ENCODE measurements at regions not wholly inside any gene's neighbourhood (a gene's known extent, or its start where the extent isn't known, plus 50 kb on each side); places are given as distances from the start of the nearest gene placed in this dataset.
"Not testable (repeated sequence)": the region's sequence is repeated elsewhere in the genome, so short reads cannot be mapped to it uniquely, and the experiment has no call there.

DNA sequence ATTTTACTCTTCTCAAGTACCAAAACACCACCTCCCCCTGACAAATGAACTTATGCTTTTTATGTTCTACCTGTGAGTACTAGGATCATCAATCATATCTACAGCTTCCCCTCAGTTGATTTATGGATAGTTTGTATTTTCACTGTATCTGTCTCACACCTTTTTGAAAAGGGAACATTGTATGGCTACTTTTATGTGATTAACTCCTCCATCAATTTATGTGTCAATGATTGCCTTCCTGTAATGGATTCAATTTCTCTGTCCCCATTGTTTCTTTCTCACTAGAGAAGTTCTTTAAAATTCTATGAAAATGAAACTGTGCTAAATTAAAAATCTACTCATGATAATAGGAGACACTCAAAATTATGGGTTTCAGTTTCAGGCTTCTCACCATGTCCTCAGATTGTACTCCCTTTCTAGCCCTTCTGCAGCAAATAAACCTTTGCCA is 935.0 kb downstream of the TRIB2 start:
- DNase-seq = no peak

DNA sequence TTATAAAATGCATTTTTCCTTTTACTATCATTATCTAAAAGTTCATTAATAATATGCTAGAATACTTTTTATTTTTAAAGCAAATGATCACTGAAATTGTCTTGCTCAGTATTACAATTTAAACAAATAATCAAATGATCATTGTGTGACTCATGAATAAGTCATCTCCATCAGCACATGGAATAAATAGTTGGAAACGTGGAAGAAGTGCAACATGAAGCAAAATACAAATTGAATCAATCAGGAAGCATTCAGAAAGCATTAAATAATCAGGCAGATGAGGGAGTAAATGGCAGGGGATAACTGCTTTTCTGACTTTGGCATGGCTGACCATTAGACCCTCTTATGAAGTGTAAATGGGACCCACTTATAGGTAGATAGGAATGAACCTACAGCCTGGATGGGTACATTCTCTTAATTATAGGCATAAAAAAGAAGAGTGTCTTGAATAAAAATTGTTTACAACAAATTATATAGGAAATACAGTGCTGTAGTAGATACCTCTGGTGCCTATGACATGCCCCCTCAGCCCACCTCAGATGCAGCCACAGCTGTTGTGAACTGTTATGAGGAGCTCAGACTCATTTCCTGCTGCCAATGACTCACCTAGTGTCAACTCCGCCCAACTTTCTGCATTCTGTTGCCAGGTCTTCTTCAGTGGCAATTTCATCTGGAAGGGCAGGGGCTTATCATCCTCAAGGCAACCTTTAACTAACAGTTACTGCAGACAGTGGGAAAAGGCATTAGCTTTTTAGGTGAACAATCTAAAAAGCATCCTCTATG is 936.0 kb downstream of the TRIB2 start:
- DNase-seq = no peak

DNA sequence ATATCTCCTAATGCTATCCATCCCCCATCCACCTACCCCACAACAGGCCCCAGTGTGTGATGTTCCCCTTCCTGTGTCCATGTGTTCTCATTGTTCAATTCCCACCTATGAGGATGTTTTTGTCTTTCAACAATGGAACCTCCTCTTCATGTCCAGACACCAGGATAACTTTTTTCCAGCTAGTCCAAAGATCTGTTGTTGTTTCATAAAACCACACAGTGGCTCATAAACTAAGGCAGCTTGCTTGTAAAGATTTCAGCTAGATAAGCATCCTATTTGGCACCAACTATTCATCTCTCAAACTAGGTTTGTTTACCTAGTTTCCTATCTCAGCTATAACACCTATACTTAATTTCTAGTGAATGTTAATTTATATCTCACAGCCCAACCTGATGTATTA is 937.7 kb downstream of the TRIB2 start:
- DNase-seq = no peak

DNA sequence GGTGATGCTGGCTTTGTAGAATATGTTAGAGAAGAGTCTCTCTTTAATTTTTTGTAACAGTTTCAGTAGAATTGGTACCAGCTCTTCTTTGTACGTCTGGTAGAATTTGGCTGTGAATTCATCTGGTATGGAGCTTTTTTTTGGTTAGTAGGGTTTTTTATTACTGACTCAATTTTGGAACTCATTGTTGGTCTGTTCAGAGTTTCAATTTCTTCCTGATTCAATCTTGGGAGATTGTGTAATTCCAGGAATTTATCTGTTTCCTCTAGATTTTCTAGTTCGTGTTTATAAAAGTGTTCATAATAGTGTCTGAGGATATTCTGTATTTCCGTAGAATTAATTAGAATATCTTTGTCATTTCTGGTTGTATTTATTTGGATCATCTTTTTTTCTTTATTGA is 943.5 kb downstream of the TRIB2 start:
- no peak for DNase-seq

DNA sequence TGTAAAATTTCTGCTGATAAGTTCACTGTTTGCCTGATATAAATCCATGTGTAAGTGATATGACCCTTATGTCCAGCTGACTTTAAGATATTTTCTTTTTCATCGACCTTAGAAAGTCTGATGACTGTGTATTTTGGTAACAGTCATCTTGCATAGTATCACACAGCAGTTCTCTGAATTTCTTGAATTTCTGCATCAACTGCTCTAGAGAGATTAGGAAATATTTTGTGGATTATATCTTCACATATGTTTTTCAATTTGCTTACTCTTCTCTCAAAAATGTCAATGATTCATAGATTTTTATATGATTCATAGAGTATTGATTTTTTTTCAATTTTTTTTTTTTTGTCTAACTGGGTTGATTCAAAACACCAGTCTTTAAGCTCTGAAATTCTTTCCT is 945.3 kb downstream of the TRIB2 start:
- DNase-seq = no peak

DNA sequence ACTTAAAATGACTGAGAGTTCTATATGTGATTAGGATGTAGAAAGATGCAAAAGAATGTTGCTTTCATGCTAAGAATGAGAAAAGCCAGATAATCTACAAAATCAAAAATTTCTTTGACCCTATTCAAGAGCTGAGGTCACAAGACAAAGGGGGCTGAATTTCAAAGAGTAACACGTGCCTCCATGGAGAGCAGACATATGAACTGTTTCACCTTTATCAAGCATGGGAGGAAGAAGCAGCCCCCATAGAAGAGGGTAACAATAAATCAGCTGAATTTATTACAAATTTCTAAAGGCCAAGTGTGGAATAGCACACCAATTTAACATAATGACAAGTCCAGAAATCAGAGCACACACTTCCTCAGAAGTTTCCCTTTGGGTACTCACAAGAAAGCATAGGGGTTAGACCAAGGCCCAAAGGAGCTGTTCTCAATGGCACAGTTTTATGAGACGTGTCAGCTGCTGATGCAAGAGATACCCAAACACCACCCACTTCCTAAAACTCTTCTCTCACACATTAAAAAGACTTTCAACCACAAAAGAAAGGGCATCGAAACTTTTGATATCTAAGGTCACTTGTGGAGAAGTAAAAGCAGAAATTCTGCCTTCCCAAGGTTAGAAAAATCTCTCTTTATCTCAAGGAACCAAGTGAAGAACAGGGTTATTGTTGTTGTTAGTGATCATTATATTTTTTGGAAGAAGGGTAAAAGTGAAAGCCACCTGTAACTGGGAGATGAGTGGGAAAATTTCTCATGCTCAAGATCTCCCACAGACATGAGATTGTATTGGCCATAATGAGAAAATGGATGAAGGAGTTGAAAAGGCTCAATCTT is 950.1 kb downstream of the TRIB2 start:
- DNase-seq = no peak

DNA sequence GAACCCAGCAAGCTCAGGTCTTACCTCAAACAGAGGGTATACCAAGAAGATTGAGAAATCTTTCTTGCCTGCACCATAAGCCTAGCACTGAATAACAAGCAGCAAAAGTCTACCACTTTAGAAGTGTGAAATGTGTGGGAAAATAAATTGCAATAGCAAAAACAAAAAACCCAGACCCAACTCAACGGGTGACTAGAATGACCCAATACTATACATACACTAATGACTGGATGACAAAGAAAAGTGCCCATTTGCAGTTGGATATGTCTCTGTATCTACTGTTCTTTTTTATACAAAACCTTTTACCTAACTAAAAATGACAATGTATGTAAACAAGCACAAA is 950.6 kb downstream of the TRIB2 start:
- DNase-seq = no peak

DNA sequence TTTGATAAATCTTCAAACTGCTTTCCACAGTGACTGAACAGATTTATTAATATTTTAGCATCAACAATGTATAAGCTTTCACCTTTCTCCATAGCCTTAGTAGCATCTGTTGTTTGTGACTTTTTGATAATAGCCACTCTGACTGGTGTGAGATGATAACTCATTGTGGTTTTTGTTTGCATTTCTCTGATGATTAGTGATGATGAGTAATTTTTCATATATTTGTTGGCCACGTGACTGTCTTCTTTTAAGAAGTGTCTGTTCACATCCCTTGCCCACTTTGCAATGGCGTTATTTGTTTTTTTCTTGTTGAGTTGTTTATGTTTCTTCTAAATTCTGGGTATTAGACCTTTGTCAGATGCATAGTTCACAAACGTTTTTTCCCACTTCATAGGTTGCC is 952.9 kb downstream of the TRIB2 start:
- no peak for DNase-seq

DNA sequence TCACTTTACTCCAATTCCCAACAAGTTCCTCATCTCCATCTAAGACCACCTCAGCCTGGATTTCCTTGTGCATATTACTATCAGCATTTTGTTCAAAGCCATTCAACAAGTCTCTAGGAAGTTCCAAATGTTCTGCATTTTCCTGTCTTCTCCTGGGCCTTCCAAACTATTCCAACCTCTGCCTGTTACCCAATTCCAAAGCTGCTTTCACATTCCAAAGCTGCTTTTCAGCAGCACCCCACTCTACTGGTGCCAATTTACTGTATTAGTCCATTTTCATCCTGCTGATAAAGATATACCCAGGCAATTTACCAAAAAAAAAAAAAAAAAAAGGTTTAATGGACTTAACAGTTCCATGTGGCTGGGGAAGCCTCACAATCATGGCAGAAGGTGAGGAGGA is 957.1 kb downstream of the TRIB2 start:
- DNase-seq = not testable (repeated sequence)

DNA sequence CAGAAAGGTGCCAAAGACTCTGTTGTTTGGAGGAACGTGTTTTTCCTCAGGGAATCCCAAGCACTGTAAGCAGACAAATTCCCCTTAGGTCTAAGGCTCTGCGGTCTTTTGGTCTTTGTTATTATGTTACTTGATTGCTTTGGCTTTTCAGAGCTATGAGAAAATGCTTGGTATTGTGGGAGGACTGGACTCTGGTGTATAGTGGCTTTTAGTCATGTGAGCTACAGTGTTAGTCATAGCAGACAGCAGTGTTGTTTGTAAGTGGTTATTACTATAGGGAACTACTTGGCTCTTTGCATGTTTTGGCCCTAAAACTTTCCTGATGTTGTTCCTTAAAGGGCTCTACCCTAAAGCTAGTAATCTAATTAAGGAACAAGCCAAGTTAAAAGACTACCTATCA is 956.2 kb upstream of the LRATD1 start:
- no peak for DNase-seq

DNA sequence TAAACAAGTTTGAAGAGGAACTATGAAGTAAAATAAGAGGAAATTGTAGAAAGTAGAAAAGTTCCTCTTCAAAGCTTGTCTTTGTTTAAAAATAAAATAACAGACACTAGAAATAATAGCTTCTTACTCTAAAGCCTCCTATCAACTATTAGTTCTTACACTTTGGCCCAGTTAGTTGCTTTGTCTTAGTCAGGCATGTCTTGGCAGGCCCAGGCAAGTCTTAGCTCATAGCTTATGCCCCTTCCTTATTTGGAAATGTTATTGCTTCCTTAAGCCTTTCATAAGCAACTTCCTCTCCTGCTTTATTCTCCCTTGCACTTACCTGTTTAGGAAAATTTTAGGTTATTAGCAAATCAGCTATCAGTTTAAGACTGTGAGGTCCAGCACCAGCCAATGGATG is 950.6 kb upstream of the LRATD1 start:
- no peak for DNase-seq

DNA sequence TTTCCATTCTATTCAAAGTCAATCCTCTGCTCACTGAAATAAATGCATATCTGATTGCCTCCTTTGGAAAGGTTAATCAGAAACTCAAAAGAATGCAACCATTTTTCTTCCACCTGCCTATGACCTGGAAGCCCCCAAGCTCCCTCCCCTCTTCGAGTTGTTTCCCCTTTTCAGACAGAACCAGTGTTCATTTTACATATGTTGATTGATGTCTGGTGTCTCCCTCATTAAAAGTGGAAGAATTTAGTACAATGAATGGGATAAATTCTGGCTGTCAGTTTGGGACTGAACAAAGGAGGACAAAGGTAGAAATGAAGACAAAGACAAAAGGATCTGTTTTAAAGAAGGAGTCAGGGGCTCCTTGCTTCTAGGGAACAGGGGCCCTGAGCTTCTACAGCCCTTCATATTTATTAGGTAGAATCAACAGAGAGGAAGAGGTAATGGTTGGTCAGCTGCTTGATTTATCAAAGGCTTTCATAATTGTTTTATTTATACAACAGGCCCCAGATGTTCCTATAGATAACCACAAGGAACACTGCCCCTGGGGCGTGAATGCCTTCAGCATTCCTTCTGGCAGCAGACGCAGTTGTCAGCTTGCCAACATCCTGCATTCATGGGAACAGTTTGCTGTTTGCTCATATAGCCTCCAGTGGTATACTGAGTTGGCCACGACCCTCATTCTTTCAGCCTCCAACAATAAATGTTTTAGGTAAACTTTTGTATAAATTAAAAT is 949.8 kb upstream of the LRATD1 start:
- no peak for DNase-seq

DNA sequence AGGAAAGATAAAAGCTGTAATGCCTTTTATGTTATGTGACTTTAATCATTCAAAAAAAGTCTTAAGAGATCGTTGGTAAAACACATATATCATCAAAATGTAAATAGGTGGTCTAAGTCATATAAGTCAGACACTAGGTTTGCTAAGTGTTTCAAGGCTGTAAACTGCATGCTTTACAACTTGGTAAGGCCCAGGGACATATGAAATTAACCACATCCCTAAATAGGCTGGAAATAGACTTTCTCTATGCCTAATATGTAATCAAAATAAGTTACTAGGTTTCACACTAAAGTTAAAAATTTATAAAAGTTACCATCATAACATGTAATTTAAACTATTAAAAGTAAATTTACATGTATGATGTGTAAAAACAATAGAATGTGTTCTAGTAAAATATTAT is 946.3 kb upstream of the LRATD1 start:
- DNase-seq = no peak

DNA sequence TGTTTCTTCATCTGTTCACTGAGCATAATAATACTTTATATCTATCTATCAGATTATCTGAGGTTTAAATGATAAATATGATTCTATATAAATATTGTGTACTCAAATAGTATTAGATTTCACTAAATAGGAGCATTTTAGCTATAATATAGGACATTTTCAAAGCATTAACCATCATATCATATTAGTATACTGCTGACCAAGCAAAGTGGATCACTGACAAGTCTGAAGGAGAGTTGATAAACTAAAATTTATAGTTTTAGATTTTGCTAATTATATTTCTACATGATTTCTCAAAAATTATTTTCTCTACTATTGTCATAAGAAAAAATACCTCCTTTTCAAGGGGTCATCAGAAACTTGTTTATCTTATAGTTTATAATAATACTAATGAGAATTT is 937.8 kb upstream of the LRATD1 start:
- DNase-seq = no peak

DNA sequence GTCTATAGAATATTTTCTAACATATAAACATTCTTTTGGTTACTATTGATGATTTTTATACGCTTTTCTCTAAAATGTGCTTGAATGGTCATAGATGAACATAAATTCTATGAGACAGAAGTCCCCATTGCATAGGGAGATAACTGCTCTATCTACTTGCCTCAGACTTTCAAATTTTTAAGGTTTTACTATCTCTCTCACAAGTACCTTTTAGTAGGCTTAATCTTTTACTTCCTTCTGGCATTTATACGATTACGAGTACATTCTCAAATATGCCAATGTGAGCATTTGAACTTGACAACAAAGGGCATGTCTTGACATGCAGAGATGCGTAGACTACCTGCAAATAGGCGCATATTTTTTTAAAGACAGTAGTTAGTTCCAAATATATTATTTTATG is 935.9 kb upstream of the LRATD1 start:
- DNase-seq = no peak

DNA sequence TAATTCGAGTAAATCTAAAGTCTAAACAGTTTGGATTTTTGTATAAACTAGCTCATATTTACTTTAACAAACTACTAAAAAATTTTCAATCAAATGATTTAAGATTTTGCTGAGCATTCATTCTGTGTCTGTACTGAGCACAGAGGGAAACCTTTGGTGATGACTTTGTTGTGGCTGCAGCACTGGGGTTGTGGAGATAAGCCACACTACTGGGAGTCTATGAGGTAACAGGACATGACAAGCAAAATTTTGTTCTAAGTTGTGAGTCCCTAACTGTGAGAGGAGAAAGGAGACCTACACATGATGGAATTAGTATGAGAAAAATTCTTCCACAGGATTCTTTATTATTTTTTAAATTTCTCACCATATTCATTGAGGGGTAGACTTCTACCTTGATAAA is 933.7 kb upstream of the LRATD1 start:
- DNase-seq = no peak

DNA sequence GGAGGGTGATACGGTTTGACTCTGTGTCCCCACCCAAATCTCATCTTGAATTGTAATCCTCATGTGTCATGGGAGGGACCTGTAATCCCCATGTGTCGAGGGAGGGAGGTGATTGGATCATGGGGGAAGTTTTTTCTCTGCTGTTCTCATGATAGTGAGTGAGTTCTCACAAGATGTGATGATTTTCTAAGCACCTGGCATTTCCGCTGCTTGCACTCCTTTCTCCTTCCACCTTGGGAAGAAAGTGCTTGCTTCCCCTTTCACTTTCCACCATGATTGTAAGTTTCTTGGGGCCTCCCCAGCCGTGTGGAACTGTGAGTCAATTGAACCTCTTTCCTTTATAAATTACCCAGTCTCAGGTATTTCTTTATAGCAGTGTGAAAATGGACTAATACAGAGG is 932.6 kb upstream of the LRATD1 start:
- not testable (repeated sequence) for DNase-seq

DNA sequence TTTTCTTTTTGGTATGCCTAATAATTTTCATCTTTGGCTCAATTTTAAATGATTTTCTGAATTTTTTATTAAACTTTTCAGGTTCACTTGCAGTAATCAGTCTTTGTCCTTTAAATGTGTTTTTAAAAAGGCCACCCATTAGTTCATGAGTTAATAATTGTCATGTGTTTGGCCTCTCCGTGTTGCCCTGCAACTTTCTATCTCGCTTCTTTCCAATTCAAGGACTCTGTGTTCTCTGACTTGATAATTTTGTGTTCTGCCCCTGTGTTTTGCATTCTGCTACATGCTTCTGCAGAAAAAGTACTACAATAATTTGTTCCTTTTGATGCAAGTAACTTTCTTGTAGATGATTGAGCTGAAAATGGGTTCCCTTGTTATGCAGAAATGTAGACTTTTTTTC is 921.4 kb upstream of the LRATD1 start:
- no peak for DNase-seq

DNA sequence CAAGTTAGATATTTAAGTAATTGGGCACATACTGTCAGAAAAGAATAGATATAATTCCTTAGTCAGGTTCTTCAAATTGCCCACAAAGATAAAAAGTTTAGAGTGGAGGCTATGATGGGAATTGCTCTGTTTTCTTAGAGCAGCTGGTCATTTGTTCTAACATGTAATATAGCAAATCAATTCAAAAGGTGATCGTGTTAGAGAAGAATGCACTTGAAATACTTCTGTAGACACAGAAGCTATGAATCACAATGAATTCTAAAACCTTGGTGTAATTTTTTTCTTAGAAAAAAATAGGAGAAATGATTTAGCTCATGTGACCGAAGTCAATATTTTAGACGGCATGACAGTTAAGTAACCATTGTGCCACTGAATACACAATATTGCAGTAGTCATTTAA is 918.1 kb upstream of the LRATD1 start:
- DNase-seq = no peak

DNA sequence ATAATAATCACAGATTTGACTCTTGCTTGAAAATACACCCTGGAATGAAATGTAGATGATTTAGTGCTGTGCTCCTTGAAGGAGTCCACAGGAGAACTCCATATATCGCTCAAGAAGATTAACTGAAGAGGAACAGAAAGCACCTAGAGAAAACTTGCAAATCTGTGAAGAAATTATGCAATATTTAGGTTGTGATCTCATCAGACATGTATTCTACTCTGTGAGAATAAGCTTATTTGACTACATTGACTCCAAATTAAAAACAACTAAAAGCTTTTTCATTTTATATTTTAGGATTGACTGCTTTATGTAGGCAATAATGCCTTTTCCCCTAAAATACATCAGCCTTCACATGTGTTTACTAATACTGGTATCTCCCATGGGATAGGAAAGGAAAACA is 906.6 kb upstream of the LRATD1 start:
- no peak for DNase-seq

DNA sequence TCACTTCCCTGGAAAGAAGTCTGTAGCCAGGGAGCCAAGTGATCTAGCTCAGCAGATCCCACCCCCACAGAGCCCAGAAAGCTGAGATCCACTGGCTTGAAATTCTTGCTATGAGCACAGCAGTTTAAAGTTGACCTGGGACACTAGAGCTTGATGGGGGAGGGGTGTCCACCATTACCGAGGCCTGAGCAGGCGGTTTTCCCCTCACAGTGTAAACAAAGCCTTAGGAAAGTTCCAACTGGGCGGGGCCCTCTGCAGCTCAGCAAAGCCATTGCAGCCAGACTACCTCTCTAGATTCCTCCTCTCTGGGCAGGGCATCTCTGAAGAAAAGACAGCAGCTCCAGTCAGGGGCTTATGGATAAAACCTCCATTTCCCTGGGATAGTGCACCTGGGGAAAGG is 887.2 kb upstream of the LRATD1 start:
- no peak for DNase-seq

DNA sequence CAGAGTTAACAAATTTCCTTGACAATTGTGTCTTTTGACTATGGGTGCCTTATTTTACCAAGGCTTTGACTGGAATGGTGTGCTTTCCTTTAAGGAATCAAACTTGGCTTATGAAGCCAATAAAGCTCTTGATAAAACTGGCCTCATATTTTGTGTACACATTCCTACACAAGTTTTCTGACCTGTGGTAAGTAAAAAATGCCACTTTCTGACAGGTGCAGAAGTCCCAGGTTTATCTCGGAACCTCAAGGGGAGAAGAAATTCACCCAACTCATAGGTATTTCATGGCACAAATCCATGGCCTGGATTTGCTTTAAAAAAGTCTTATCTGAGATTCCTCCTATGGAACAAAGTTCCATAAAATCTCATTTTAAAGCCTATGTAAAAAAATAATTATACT is 880.6 kb upstream of the LRATD1 start:
- no peak for DNase-seq

DNA sequence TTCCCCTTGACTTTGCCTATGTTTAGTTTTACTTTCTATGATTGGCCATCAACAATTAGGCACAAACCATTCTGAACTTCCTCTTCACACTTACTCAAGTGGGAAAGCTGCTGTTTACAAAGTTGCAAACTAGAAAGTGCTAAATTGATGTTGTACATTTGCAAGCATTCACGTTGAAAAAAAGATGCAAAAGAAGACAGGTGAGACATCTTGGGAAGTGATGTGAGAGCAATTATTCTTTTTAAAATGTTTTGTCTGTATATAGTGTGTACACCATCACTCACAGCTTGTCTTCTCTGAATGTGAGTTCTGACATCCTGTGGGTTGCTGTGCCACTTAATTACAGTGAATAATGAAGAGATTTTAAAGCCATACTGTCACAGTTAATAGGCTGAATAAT is 874.1 kb upstream of the LRATD1 start:
- no peak for DNase-seq

DNA sequence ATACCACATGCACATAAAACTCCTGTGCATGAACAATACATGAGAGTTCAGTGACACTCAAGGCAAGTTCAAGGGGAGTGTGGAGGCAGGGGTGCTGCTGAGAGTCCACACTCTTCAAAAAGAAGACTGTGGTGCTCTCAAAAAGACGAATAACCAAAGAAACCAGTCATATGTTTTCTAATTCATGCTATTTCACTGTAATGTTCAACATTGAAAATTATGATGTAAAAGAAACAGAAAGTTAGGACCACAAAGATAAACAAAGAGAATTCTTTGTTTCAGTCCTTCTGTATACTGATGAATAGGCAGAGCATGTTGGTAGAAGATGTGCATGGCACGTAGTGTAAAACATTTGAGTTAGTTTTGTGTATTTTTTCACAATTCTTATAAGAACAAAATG is 864.2 kb upstream of the LRATD1 start:
- DNase-seq = no peak
